GM06990 (cell line): ENCODE measurements at regions not wholly inside any gene's neighbourhood (a gene's known extent, or its start where the extent isn't known, plus 50 kb on each side); places are given as distances from the start of the nearest gene placed in this dataset.

Experiments used
- DNase-seq: peaks from one replicate; pipeline ENCODE4 v3.0.0-alpha.2; 2011; ENCODE audit not compliant: insufficient read length; ENCODE audit errors: extremely low read depth
- H3K27me3 ChIP-seq: replicated peaks from 2 replicates; pipeline ENCODE4 v1.6.0; 2011; ENCODE audit warnings: low read length; ENCODE audit not compliant: control insufficient read depth, insufficient read depth
- H3K36me3 ChIP-seq: 2 replicates; pipeline ENCODE4 v1.5.1; 2011; ENCODE audit warnings: low read length; ENCODE audit not compliant: control insufficient read depth, insufficient read depth
- H3K4me3 ChIP-seq: replicated peaks from 2 replicates; pipeline ENCODE4 v1.5.1; 2011; ENCODE audit warnings: low read depth, mild to moderate bottlenecking, control low read depth, low read length
- CTCF ChIP-seq: IDR thresholded peaks from 2 replicates; pipeline ENCODE4 v1.5.1; 2011; ENCODE audit warnings: low read length, control low read depth, mild to moderate bottlenecking, inconsistent platforms; ENCODE audit not compliant: insufficient read depth, poor library complexity, severe bottlenecking

DNA sequence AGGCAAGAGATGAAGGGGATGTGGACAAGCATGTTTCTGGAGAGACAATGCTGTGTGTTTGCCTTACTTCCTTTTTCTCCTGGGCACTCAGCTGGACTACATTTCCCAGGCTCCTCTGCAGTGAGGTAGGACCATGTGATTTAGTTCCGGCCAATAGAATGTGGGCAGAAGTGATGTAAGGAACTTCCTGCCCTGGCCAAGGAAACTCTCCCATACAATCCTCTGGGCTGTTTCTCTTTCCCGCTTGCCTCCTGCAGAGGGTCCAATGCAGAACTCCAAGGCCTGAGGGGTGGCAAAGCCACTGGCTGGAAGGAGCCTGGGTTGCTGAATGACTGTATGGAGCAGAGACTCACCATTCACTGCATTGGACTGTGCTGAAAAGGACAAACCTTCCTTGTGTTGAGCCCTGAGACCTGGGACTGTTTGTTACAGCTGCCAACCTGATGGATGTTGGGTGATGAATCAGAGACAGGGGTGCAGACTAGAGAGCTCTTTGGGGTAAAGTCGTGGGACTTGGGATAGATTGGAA is 82.7 kb upstream of the SLC6A6 start:
- peak; percentile 52 for DNase-seq
- no peaks in the 10 kb centered on the region; the same call in 1 of the 2 replicates for H3K27me3 ChIP-seq
- no peak for TF ChIP-seq CTCF
- H3K36me3 ChIP-seq, result no peaks in the 10 kb centered on the region
- H3K4me3 ChIP-seq, result peak overlapping the region; percentile 20

DNA sequence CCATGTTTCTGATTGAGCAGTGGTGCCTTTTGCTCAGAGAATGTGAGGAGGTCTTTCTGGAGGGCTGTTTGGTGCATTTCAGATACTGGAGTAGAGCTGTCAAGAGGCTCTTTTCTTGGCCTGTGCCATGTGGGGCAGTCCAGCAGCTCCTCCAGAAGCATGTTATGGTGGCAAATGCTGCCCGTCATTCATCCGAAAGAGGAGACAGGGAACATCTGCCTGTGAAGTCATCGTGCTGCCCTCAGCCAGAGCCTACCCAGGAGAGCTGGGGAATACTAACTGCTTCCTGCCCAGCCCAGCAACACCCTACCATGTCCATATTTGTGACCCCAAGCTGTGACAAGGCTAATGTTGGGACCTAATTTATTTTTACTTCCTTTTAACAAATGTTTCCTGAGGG is 82.2 kb upstream of the SLC6A6 start:
- Histone ChIP-seq H3K4me3 (no peak overlapping the region), H3K27me3 (no peaks in the 10 kb centered on the region; the same call in 1 of the 2 replicates), H3K36me3 (no peaks in the 10 kb centered on the region)
- DNase-seq, result no peak
- no peak for TF ChIP-seq CTCF

DNA sequence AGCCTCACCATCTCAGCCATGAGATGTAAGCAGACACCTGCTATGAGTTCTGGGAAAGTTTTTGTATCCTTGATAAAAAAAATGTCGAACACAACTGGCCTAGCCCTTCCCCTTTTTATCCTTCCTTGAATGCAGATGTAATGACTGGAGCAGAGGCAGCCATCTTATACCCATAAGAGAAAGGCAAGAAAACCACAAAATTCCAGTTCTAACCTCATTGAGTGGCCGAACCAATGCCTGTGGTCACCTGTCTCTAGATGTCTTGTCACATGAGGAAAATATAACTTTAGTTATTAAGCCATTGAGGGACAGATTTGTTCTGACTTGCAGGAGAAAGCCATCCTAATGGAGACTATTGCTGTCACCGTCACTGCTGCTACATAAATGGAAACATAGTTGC is 80.4 kb upstream of the SLC6A6 start:
- TF ChIP-seq CTCF, result no peak
- DNase-seq, result no peak
- Histone ChIP-seq H3K27me3 (no peaks in the 10 kb centered on the region; the same call in 1 of the 2 replicates), H3K4me3 (no peak overlapping the region), H3K36me3 (no peaks in the 10 kb centered on the region)

DNA sequence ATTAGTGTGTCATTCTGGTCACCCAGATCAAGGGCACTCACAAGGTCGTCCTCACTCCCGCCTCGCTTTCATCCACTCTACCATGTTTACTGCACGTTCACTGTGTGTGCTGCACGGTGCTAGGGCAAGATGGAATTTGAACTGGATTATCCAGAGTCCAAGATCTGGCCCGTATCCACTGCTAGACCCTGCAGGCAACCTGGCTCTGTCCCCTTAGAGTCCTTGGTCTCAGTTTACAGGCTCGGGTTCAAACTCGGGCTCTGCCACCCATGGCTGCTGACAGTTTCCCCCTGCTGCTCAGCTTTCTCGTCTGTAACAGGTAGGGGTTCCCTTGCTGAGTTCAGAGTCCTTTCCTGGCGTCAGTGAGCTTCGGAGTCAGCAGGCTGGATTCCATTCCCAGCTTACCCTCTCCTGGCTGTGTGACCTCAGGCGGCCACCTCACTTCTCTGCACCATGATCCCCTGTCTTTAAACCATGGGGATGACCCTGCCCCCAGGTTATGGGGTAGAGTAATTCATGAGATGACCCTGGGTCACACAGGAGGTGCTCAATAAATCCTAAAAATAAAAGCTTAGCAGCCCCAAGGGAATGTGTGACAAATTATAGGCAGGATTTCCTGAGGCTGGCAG is 79.6 kb upstream of the SLC6A6 start:
- no peaks in the 10 kb centered on the region for H3K36me3 ChIP-seq
- no peak overlapping the region for H3K4me3 ChIP-seq
- DNase-seq, result no peak
- no peak for TF ChIP-seq CTCF
- no peaks in the 10 kb centered on the region; the same call in 1 of the 2 replicates for H3K27me3 ChIP-seq

DNA sequence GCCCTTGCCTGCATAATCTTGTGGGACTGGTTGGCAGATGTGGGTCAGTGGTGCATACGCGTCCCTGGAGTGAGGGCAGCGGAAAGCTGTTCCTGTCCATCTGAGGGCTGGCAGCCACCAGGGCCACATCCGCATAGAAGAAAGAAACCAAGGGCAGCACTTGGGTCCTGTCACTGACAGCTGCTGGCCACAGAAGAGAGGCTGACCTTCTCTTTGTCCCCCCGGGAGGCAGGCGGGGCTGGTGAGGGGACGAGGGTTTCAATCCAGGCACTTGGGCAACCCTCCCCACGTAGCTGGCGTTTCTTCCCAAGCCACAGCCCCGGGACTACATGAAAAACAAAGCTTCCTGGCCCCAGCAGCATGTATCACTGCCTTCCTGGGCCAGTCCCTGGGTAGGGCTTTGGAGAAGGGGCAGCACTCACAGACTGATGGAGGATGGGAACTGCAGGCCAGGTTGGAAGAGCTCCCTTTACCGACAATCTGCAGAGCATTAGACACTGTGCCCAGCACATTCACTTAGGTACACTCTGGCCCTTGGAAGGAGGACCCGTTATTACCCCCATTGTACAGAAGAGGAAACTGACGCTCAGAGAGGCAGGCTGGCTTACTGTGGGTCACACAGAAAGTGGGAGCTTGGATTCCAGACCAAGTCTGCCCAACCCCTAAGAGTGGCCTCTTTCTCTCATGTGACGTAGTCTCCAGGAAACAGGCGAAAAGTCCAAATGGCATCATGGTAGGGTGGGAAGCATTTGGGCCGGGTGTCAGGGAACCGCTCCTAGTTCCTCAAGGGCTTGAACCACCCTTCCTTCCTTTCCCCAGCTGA is 78.8 kb upstream of the SLC6A6 start:
- Histone ChIP-seq H3K27me3 (no peaks in the 10 kb centered on the region; the same call in 1 of the 2 replicates), H3K36me3 (no peaks in the 10 kb centered on the region), H3K4me3 (no peak overlapping the region)
- no peak for DNase-seq
- TF ChIP-seq CTCF, result no peak
